ENCODE measurements at regions not wholly inside any gene's neighbourhood (a gene's known extent, or its start where the extent isn't known, plus 50 kb on each side); places are given as distances from the start of the nearest gene placed in this dataset.

DNA sequence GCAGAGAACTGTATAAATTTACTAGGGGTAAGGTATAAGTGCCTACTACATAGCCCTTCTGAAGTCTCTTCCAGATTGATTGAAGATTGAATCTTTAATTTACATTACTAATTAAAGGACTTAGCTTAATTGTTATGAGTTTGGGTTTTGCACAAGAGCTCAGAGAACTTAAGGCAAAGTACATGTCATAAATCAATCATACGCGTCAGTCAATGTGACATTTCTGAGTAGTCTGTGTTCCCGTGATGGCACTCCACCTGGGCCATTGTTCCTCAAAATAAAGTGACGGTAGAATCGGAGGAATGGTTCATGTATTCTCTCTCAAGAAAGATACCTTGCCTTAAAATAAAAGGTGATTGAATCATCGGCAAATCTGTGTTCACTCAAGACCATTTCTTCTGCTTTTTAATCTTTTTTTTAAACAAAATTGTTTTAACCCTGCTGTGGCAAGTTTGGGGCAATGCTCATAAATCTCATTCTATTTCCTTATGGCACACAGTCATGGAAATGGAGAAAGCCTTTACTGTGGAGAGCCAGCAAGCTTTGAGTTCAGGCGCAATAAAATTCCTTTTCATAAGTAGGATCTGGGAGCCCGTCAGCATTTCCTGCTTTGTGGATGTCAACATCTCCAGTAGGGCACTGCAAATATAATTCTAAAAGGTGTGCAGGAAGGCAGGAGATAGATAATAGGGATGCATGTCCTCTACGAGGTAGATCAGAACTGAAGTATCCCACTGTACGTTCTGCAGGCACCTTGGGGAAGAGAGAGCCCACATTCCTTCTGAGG is 427.4 kb downstream of the GATA3 start:
- Histone ChIP-seq H4K20me1 (ENCODE audit: insufficient read depth, low read length) (no peaks in the 10 kb centered on the region), H3K27me3 (ENCODE audit: control insufficient read depth, insufficient read depth, low read length) (no peaks in the 10 kb centered on the region), H2BK5ac (ENCODE audit: low read depth, low read length, poor library complexity, severe bottlenecking) (no peak overlapping the region), H2AK5ac (ENCODE audit: low read depth, low read length) (no peak overlapping the region), H3K9me3 (ENCODE audit: control insufficient read depth, insufficient read depth, low read length) (peaks cover 2% of the 10 kb centered on the region), H3K9ac (ENCODE audit: low read depth, low read length) (no peak overlapping the region), H2BK120ac (ENCODE audit: low read depth, low read length) (no peak overlapping the region), H3K4ac (ENCODE audit: low read depth, low read length) (no peak overlapping the region), H3K4me3 (ENCODE audit: insufficient read depth, low read depth, low read length) (no peak overlapping the region), H2BK15ac (ENCODE audit: low read depth, low read length) (no peak overlapping the region), H3K56ac (ENCODE audit: extremely low read depth, insufficient read depth, low read length) (no peak overlapping the region), H3K18ac (ENCODE audit: low read depth, low read length) (no peak overlapping the region), H4K91ac (ENCODE audit: insufficient read depth, low read depth, low read length) (no peak overlapping the region), H3K27ac (ENCODE audit: insufficient read depth, low read length) (no peak overlapping the region), H3K4me2 (ENCODE audit: low read depth, low read length) (no peak overlapping the region), H2AK9ac (replicated peaks; ENCODE audit: low read depth, low read length, poor library complexity) (no peak overlapping the region), H3K23ac (ENCODE audit: low read depth, low read length) (no peak overlapping the region), H3K36me3 (ENCODE audit: control insufficient read depth, insufficient read depth, low read length) (no peaks in the 10 kb centered on the region), H2AFZ (replicated peaks; ENCODE audit: low read length, poor library complexity) (no peak overlapping the region), H3K9me1 (ENCODE audit: insufficient read depth, low read length) (no peaks in the 10 kb centered on the region), H2BK20ac (ENCODE audit: low read depth, low read length) (no peak overlapping the region), H3K4me1 (ENCODE audit: control insufficient read depth, insufficient read depth, low read length) (no peaks in the 10 kb centered on the region), H4K8ac (ENCODE audit: low read depth in 2 of 2, low read length in 2 of 2) (no peak overlapping the region), H3K14ac (replicated peaks; ENCODE audit: low read depth, low read length) (no peak overlapping the region), H3K79me1 (ENCODE audit: low read depth in 1 of 2, low read length in 2 of 2) (no peaks in the 10 kb centered on the region), H4K5ac (ENCODE audit: low read depth, low read length) (no peak overlapping the region)
- intact Hi-C loops (cut with micrococcal nuclease) (no loop called here), dilution Hi-C loops (cut with HindIII; ENCODE audit: low sequenced_read_pairs, unreplicated experiment) (no loop called here), in situ Hi-C loops (cut with MboI; ENCODE audit: low sequenced_read_pairs) (no loop called here)
- TF ChIP-seq RAD21 (IDR thresholded peaks at IDR 0.05; ENCODE audit: low read length), result no peak
- TF ChIP-seq, protein P1, sequence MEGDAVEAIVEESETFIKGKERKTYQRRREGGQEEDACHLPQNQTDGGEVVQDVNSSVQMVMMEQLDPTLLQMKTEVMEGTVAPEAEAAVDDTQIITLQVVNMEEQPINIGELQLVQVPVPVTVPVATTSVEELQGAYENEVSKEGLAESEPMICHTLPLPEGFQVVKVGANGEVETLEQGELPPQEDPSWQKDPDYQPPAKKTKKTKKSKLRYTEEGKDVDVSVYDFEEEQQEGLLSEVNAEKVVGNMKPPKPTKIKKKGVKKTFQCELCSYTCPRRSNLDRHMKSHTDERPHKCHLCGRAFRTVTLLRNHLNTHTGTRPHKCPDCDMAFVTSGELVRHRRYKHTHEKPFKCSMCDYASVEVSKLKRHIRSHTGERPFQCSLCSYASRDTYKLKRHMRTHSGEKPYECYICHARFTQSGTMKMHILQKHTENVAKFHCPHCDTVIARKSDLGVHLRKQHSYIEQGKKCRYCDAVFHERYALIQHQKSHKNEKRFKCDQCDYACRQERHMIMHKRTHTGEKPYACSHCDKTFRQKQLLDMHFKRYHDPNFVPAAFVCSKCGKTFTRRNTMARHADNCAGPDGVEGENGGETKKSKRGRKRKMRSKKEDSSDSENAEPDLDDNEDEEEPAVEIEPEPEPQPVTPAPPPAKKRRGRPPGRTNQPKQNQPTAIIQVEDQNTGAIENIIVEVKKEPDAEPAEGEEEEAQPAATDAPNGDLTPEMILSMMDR (conservative IDR thresholded peaks at IDR 0.05; ENCODE audit: low read depth, low read length), result no peak
- TF ChIP-seq CEBPB (IDR thresholded peaks at IDR 0.05; ENCODE audit: low read depth, low read length), result no peak
- no peak for TF ChIP-seq MXI1 (IDR thresholded peaks at IDR 0.05; ENCODE audit: borderline replicate concordance, low read depth, low read length)
- TF ChIP-seq USF2 (IDR thresholded peaks at IDR 0.05; ENCODE audit: low read depth, low read length), result no peak
- TF ChIP-seq NFE2L2 (IDR thresholded peaks at IDR 0.05; ENCODE audit: low read depth, low read length), result no peak
- no peak for TF ChIP-seq RCOR1 (IDR thresholded peaks at IDR 0.05; ENCODE audit: insufficient replicate concordance, low read length)
- ATAC-seq (ENCODE audit: low read depth) (no peak), DNase-seq (no peak)
- ChIA-PET POLR2A (ENCODE audit: unreplicated experiment) (no interaction called here), CTCF (no interaction called here)
- no CpG with 5 or more reads among the region's 10 CpGs for WGBS, 2 experiments (ENCODE audit: extremely low coverage in 2 of 2, insufficient read length in 1 of 2)
- BruUV-seq (replicated peaks), result no TSS peak

All from IMR-90 (cell line).